ENCODE measurements at regions not wholly inside any gene's neighbourhood (a gene's known extent, or its start where the extent isn't known, plus 50 kb on each side); places are given as distances from the start of the nearest gene placed in this dataset.

GRCh38 chr10:123434435-123435039 is 231.6 kb upstream of the GPR26 start:
- 73 to 83% methylated on average over 10 to 15 of the region's 15 CpGs for WGBS, 2 donors
- no peak for TF ChIP-seq CTCF (IDR thresholded peaks at IDR 0.05)
- TF ChIP-seq POLR2A (IDR thresholded peaks at IDR 0.05) = no peak
- Histone ChIP-seq H3K27ac (no peak overlapping the region), H3K4me3 (no peak overlapping the region), H3K27me3 (peaks cover 0 to 20% (median 0%) of the 10 kb centered on the region in 4 donors), H3K4me1 (no peaks in the 10 kb centered on the region), H3K36me3 (no peaks in the 10 kb centered on the region), H3K9me3 (no peaks in the 10 kb centered on the region)
- intact Hi-C loops (cut with DNase I) = no loop called here
- no peak for DNase-seq

- 80 to 86% methylated on average over 2 of the region's 4 CpGs for WGBS, 2 donors
- intact Hi-C loops (cut with DNase I) = no loop called here
- H3K9me3 ChIP-seq = no peaks in the 10 kb centered on the region
- no peak overlapping the region for H3K27ac ChIP-seq
- DNase-seq = no peak
- no peaks in the 10 kb centered on the region for H3K4me1 ChIP-seq
- TF ChIP-seq POLR2A (IDR thresholded peaks at IDR 0.05) (no peak), CTCF (IDR thresholded peaks at IDR 0.05) (no peak)
- H3K4me3 ChIP-seq = no peak overlapping the region
- no peaks in the 10 kb centered on the region for H3K36me3 ChIP-seq
- peaks cover 0 to 23% (median 0%) of the 10 kb centered on the region in 4 donors for H3K27me3 ChIP-seq
These were observed 223.3 kb upstream of the GPR26 start for GRCh38 chr10:123442901-123443300.

GRCh38 chr10:123443924-123444323 is 222.2 kb upstream of the GPR26 start:
- no peak for DNase-seq
- H3K27me3 ChIP-seq = peaks cover 0 to 14% (median 0%) of the 10 kb centered on the region in 4 donors
- H3K36me3 ChIP-seq = no peaks in the 10 kb centered on the region
- no peaks in the 10 kb centered on the region for H3K9me3 ChIP-seq
- TF ChIP-seq CTCF (IDR thresholded peaks at IDR 0.05) (no peak), POLR2A (IDR thresholded peaks at IDR 0.05) (no peak)
- H3K4me3 ChIP-seq = no peak overlapping the region
- intact Hi-C loops (cut with DNase I) = no loop called here
- H3K27ac ChIP-seq = no peak overlapping the region
- no peaks in the 10 kb centered on the region for H3K4me1 ChIP-seq

- TF ChIP-seq POLR2A (IDR thresholded peaks at IDR 0.05) (no peak), CTCF (IDR thresholded peaks at IDR 0.05) (no peak)
- 66% methylated on average over 5 to 6 of the region's 8 CpGs for WGBS, 2 donors
- Histone ChIP-seq H3K36me3 (no peaks in the 10 kb centered on the region), H3K9me3 (no peaks in the 10 kb centered on the region), H3K27ac (no peak overlapping the region), H3K4me1 (no peaks in the 10 kb centered on the region), H3K4me3 (no peak overlapping the region), H3K27me3 (peaks cover 0 to 10% (median 0%) of the 10 kb centered on the region in 4 donors)
- no peak for DNase-seq
- intact Hi-C loops (cut with DNase I) = no loop called here
These were observed 220.8 kb upstream of the GPR26 start for GRCh38 chr10:123445261-123445775.

- H3K27ac ChIP-seq = no peak overlapping the region
- no peaks in the 10 kb centered on the region for H3K36me3 ChIP-seq
- TF ChIP-seq CTCF (IDR thresholded peaks at IDR 0.05) (no peak), POLR2A (IDR thresholded peaks at IDR 0.05) (no peak)
- no peak for DNase-seq
- no peak overlapping the region for H3K4me3 ChIP-seq
- H3K9me3 ChIP-seq = no peaks in the 10 kb centered on the region
- H3K27me3 ChIP-seq = peaks cover 0 to 15% (median 0%) of the 10 kb centered on the region in 4 donors
- intact Hi-C loops (cut with DNase I) = no loop called here
- no peaks in the 10 kb centered on the region for H3K4me1 ChIP-seq
- WGBS, 2 donors = 73 to 77% methylated on average over 3 to 4 of the region's 10 CpGs
These were observed 219.6 kb upstream of the GPR26 start for GRCh38 chr10:123446449-123447156.

All from esophagus squamous epithelium (tissue), 5 donors.